Ishikawa (cell line): ENCODE measurements at regions not wholly inside any gene's neighbourhood (a gene's known extent, or its start where the extent isn't known, plus 50 kb on each side); places are given as distances from the start of the nearest gene placed in this dataset.

ENCODE experiments used
- EP300 ChIP-seq: IDR thresholded peaks from 2 replicates; pipeline ENCODE4 v1.6.1; 2012; ENCODE audit warnings: borderline replicate concordance
- MAX ChIP-seq: IDR thresholded peaks from 2 replicates; pipeline ENCODE4 v1.6.1; 2012
- TCF12 ChIP-seq: IDR thresholded peaks from 2 replicates; pipeline ENCODE4 v1.6.1; 2012; ENCODE audit warnings: low read depth
- YY1 ChIP-seq: IDR thresholded peaks from 2 replicates; pipeline ENCODE4 v1.6.1; 2012; ENCODE audit warnings: low read depth

- TF ChIP-seq MAX (no peak), TCF12 (no peak), YY1 (no peak), EP300 (no peak)
These were observed 293.0 kb upstream of the PODXL start for GRCh38 chr7:131849472-131849871.
